Mesenchymal stem cell (in vitro differentiated cells and primary cell): ENCODE measurements at regions not wholly inside any gene's neighbourhood (a gene's known extent, or its start where the extent isn't known, plus 50 kb on each side); places are given as distances from the start of the nearest gene placed in this dataset.
A peak's percentile ranks its signal among the peaks of the same experiment; 100 is the strongest.

Source experiments
- DNase-seq: peaks from one replicate; pipeline ENCODE4 v3.0.0-alpha.2; 2013
- H2AFZ ChIP-seq: one replicate; pipeline ENCODE4 v1.6.1; 2013; ENCODE audit warnings: low read depth, mild to moderate bottlenecking, control low read depth, inconsistent platforms, low read length, moderate library complexity
- H2AK5ac ChIP-seq: 2 replicates; pipeline ENCODE4 v1.6.1; 2013; ENCODE audit warnings: low read length, moderate library complexity, mild to moderate bottlenecking, inconsistent platforms; ENCODE audit not compliant: severe bottlenecking
- H2BK120ac ChIP-seq: one replicate; pipeline ENCODE4 v1.6.1; 2013; ENCODE audit warnings: low read depth, mild to moderate bottlenecking, inconsistent platforms, low read length, moderate library complexity
- H2BK12ac ChIP-seq, 2 experiments: one replicate each; pipeline ENCODE4 v1.6.1; 2013; ENCODE audit warnings: inconsistent platforms in 2 of 2, low read length in 2 of 2, mild to moderate bottlenecking in 2 of 2, moderate library complexity in 2 of 2, control low read depth in 1 of 2
- H2BK15ac ChIP-seq: one replicate; pipeline ENCODE4 v1.6.1; 2013; ENCODE audit warnings: mild to moderate bottlenecking, low read depth, inconsistent platforms; ENCODE audit not compliant: poor library complexity, severe bottlenecking
- H2BK5ac ChIP-seq: 2 replicates; pipeline ENCODE4 v1.6.1; 2013; ENCODE audit warnings: low read depth, mild to moderate bottlenecking, low read length, control low read depth, inconsistent platforms; ENCODE audit not compliant: poor library complexity, severe bottlenecking
- H3K14ac ChIP-seq, 2 experiments: one replicate each; pipeline ENCODE4 v1.6.1; 2013; ENCODE audit warnings: inconsistent platforms in 2 of 2, low read length in 2 of 2, control low read depth in 1 of 2, mild to moderate bottlenecking in 1 of 2, moderate library complexity in 1 of 2
- H3K18ac ChIP-seq, 2 experiments: one replicate each; pipeline ENCODE4 v1.6.1; 2013; ENCODE audit warnings: inconsistent platforms in 2 of 2, low read length in 2 of 2, control low read depth in 1 of 2, low read depth in 1 of 2, mild to moderate bottlenecking in 1 of 2
- H3K23ac ChIP-seq, 2 experiments: one replicate each; pipeline ENCODE4 v1.6.1; 2013; ENCODE audit warnings: inconsistent platforms in 2 of 2, low read length in 2 of 2, mild to moderate bottlenecking in 2 of 2, moderate library complexity in 2 of 2, control low read depth in 1 of 2
- H3K27ac ChIP-seq: 2 replicates; pipeline ENCODE4 v1.5.1; 2013; ENCODE audit warnings: mild to moderate bottlenecking, moderate library complexity, low read length, control low read depth, inconsistent platforms; ENCODE audit not compliant: poor library complexity, severe bottlenecking
- H3K27me3 ChIP-seq, 2 experiments: 2 replicates each; pipeline versions ENCODE4 v1.6.1 to v1.7.0; 2013; ENCODE audit warnings: low read length in 2 of 2, mild to moderate bottlenecking in 2 of 2, moderate library complexity in 2 of 2, control low read depth in 1 of 2, inconsistent platforms in 1 of 2; ENCODE audit not compliant: control insufficient read depth in 1 of 2, insufficient read depth in 1 of 2
- H3K36me3 ChIP-seq, 2 experiments: 2 replicates each; pipeline versions ENCODE4 v1.6.1 to v1.7.0; 2013; ENCODE audit warnings: low read length in 2 of 2, control low read depth in 1 of 2, inconsistent platforms in 1 of 2, low read depth in 1 of 2, mild to moderate bottlenecking in 1 of 2; ENCODE audit not compliant: insufficient read depth in 2 of 2, control insufficient read depth in 1 of 2
- H3K4ac ChIP-seq, 2 experiments: one replicate each; pipeline ENCODE4 v1.6.1; 2013; ENCODE audit warnings: inconsistent platforms in 2 of 2, low read length in 2 of 2, mild to moderate bottlenecking in 2 of 2, moderate library complexity in 2 of 2, control low read depth in 1 of 2, low read depth in 1 of 2
- H3K4me1 ChIP-seq: 2 replicates; pipeline ENCODE4 v1.6.1; 2013; ENCODE audit warnings: low read depth, low read length, control low read depth; ENCODE audit not compliant: control insufficient read depth, insufficient read depth
- H3K4me2 ChIP-seq: 2 replicates; pipeline ENCODE4 v1.6.1; 2013; ENCODE audit warnings: low read length, mild to moderate bottlenecking, inconsistent platforms; ENCODE audit not compliant: poor library complexity, severe bottlenecking
- H3K4me3 ChIP-seq, 2 experiments: 2 replicates each; pipeline versions ENCODE4 v1.5.1 to v1.7.0; 2013; ENCODE audit warnings: low read length in 2 of 2, mild to moderate bottlenecking in 2 of 2, control low read depth in 1 of 2, low read depth in 1 of 2; ENCODE audit not compliant: insufficient read depth in 1 of 2
- H3K79me1 ChIP-seq: replicated peaks from 2 replicates; pipeline ENCODE4 v1.6.1; 2013; ENCODE audit warnings: mild to moderate bottlenecking, control low read depth, low read length, inconsistent platforms; ENCODE audit not compliant: poor library complexity, severe bottlenecking
- H3K9ac ChIP-seq: 2 replicates; pipeline ENCODE4 v1.7.0; 2013; ENCODE audit warnings: mild to moderate bottlenecking, low read length, moderate library complexity
- H3K9me3 ChIP-seq: 2 replicates; pipeline ENCODE4 v1.7.0; 2013; ENCODE audit warnings: mild to moderate bottlenecking, low read length; ENCODE audit not compliant: control insufficient read depth
- H4K8ac ChIP-seq: one replicate; pipeline ENCODE4 v1.6.1; 2013; ENCODE audit warnings: inconsistent platforms, mild to moderate bottlenecking, low read length, moderate library complexity
- H4K91ac ChIP-seq: one replicate; pipeline ENCODE4 v1.6.1; 2013; ENCODE audit warnings: mild to moderate bottlenecking, low read length, inconsistent platforms
- WGBS: methylation state at CpG from one replicate; pipeline ENCODE4 v1.1.7; 2013; ENCODE audit warnings: mixed read lengths; 5-methylcytosine and 5-hydroxymethylcytosine counted together

GRCh38 chr2:138994502-138994901 lies 214.3 kb upstream of the NXPH2 start:
- no peak overlapping the region for H2AK5ac ChIP-seq
- no peak overlapping the region for H3K23ac ChIP-seq
- no peak overlapping the region for H3K4me3 ChIP-seq
- H3K4me2 ChIP-seq = no peak overlapping the region
- no peaks in the 10 kb centered on the region for H3K79me1 ChIP-seq
- no peak overlapping the region for H2BK15ac ChIP-seq
- no peaks in the 10 kb centered on the region for H3K27me3 ChIP-seq
- H3K9ac ChIP-seq = no peak overlapping the region
- H3K27ac ChIP-seq = no peak overlapping the region
- no peak overlapping the region for H2BK12ac ChIP-seq
- H2AFZ ChIP-seq = no peak overlapping the region
- H4K8ac ChIP-seq = no peak overlapping the region
- no peak for DNase-seq
- no CpG with 5 or more reads among the region's 1 CpG for WGBS
- no peak overlapping the region for H3K14ac ChIP-seq
- H3K4me1 ChIP-seq = peaks cover 5% of the 10 kb centered on the region
- no peak overlapping the region for H2BK5ac ChIP-seq
- no peak overlapping the region for H3K18ac ChIP-seq
- no peak overlapping the region for H2BK120ac ChIP-seq
- H3K4ac ChIP-seq = no peak overlapping the region
- no peaks in the 10 kb centered on the region for H3K36me3 ChIP-seq
- peaks cover 9% of the 10 kb centered on the region for H3K9me3 ChIP-seq
- H4K91ac ChIP-seq = no peak overlapping the region

DNA sequence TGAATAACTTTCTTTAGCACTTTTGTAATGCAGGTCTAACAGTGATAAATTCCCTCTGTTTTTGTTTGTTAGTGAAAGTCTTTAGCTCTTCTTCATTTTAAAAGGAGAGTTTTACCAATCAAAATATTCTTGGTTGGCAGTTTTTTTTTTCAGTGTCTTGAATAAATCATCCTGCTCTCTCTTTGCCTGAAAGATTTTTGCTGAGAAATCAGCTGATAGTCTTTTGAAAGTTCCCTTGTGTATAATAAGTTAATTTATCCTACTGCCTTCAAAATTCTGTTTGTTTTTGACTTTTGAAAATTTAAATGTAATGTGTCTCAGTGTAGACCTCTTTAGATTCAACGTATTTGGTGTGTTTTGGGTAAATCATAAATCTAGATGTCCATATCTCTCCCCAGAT lies 205.7 kb upstream of the NXPH2 start:
- Histone ChIP-seq H3K4ac (no peak overlapping the region), H2BK12ac (no peak overlapping the region), H2BK15ac (no peak overlapping the region), H3K79me1 (no peaks in the 10 kb centered on the region), H3K23ac (no peak overlapping the region), H2BK120ac (no peak overlapping the region), H3K9me3 (peaks cover 32% of the 10 kb centered on the region), H4K91ac (no peak overlapping the region), H2AFZ (no peak overlapping the region), H3K4me1 (no peaks in the 10 kb centered on the region), H3K18ac (no peak overlapping the region), H3K14ac (no peak overlapping the region), H3K4me2 (no peak overlapping the region), H2BK5ac (no peak overlapping the region), H4K8ac (no peak overlapping the region), H3K27me3 (no peaks in the 10 kb centered on the region), H3K4me3 (no peak overlapping the region), H3K27ac (no peak overlapping the region), H3K9ac (no peak overlapping the region), H2AK5ac (no peak overlapping the region), H3K36me3 (no peaks in the 10 kb centered on the region)
- 83% methylated on average over 1 of the region's 1 CpG for WGBS
- DNase-seq = no peak

DNA sequence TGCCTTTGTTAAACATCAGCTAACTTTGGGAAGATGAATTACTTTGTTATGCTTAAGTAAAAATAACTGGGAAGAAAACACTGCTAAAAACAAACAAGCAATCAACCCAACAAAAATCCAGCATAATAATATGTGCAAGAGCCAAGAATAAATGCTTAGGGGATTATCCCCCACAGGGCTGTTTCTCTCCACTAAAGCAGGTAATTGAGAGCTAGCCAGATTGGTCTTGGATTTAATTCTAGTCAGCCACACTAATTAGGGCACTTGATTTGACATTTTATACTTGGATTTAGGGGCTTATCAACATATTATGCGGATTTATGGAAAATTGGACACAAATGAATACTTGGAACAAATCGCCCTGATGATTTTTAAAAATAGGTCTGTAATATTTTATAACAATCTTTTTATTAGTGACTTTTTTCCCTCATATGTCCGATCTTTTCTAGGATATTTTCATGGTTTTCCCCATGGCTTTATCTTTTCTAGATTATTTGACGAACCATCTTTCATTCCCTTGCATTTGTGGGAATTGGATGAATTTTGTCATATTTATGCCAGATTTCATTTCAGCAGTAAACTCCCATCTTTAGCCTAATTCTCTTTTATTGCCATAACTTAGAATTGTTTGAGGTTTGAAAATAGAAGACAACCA lies 199.1 kb upstream of the NXPH2 start:
- Histone ChIP-seq H3K4me2 (no peak overlapping the region), H3K4me3 (no peak overlapping the region)

GRCh38 chr2:138974651-138975050 lies 194.5 kb upstream of the NXPH2 start:
- no peak overlapping the region for H3K18ac ChIP-seq
- H2BK12ac ChIP-seq = no peak overlapping the region
- no peak overlapping the region for H2BK15ac ChIP-seq
- H4K91ac ChIP-seq = no peak overlapping the region
- peaks cover 0 to 4% of the 10 kb centered on the region in 2 experiments for H3K27me3 ChIP-seq
- no peak overlapping the region for H3K9ac ChIP-seq
- no peak overlapping the region for H2AK5ac ChIP-seq
- H3K27ac ChIP-seq = peak overlapping the region; percentile 95
- no peak overlapping the region for H3K4ac ChIP-seq
- H3K14ac ChIP-seq = no peak overlapping the region
- no peak overlapping the region for H3K4me2 ChIP-seq
- no peak overlapping the region for H2BK120ac ChIP-seq
- WGBS = no CpG with 5 or more reads among the region's 1 CpG
- H3K9me3 ChIP-seq = peaks cover 6% of the 10 kb centered on the region
- H3K36me3 ChIP-seq = no peaks in the 10 kb centered on the region
- H3K79me1 ChIP-seq = no peaks in the 10 kb centered on the region
- peaks cover 2% of the 10 kb centered on the region for H3K4me1 ChIP-seq
- H2AFZ ChIP-seq = no peak overlapping the region
- no peak overlapping the region for H3K4me3 ChIP-seq
- no peak overlapping the region for H2BK5ac ChIP-seq
- no peak overlapping the region for H4K8ac ChIP-seq
- H3K23ac ChIP-seq = no peak overlapping the region
- DNase-seq = peak; percentile 26

More for the DNA sequence above, 199.1 kb upstream of the NXPH2 start:
- no peak overlapping the region for H3K14ac ChIP-seq
- no CpG with 5 or more reads among the region's 4 CpGs for WGBS
- no peak overlapping the region for H3K18ac ChIP-seq
- no peak overlapping the region for H2BK12ac ChIP-seq
- no peak overlapping the region for H3K4ac ChIP-seq
- H3K27me3 ChIP-seq = peaks cover 0 to 4% of the 10 kb centered on the region in 2 experiments
- peaks cover 10% of the 10 kb centered on the region for H3K9me3 ChIP-seq
- no peak overlapping the region for H4K8ac ChIP-seq
- H2BK5ac ChIP-seq = no peak overlapping the region
- no peak overlapping the region for H3K27ac ChIP-seq
- no peak for DNase-seq
- H3K79me1 ChIP-seq = no peaks in the 10 kb centered on the region
- no peak overlapping the region for H3K23ac ChIP-seq
- no peak overlapping the region for H2BK120ac ChIP-seq
- no peak overlapping the region for H2AK5ac ChIP-seq
- no peak overlapping the region for H2AFZ ChIP-seq
- H3K4me1 ChIP-seq = no peaks in the 10 kb centered on the region
- no peak overlapping the region for H3K9ac ChIP-seq
- no peaks in the 10 kb centered on the region for H3K36me3 ChIP-seq
- no peak overlapping the region for H2BK15ac ChIP-seq
- no peak overlapping the region for H4K91ac ChIP-seq
